HUES64 (cell line): ENCODE measurements at regions not wholly inside any gene's neighbourhood (a gene's known extent, or its start where the extent isn't known, plus 50 kb on each side); places are given as distances from the start of the nearest gene placed in this dataset.

Source experiments
- H3K27ac ChIP-seq: 2 replicates; pipeline ENCODE4 v1.7.0; 2013; ENCODE audit warnings: low read depth, low read length, inconsistent platforms
- H3K27me3 ChIP-seq: 2 replicates; pipeline ENCODE4 v1.6.1; 2013; ENCODE audit warnings: mild to moderate bottlenecking, low read length; ENCODE audit not compliant: insufficient read depth
- H3K36me3 ChIP-seq: 2 replicates; pipeline ENCODE4 v1.6.1; 2013; ENCODE audit warnings: mild to moderate bottlenecking, low read length; ENCODE audit not compliant: insufficient read depth
- H3K4me1 ChIP-seq: 2 replicates; pipeline ENCODE4 v1.6.1; 2013; ENCODE audit warnings: mild to moderate bottlenecking, low read length, moderate library complexity; ENCODE audit not compliant: insufficient read depth
- H3K4me3 ChIP-seq: 2 replicates; pipeline ENCODE4 v1.5.1; 2013; ENCODE audit warnings: mild to moderate bottlenecking, low read length, moderate library complexity
- H3K9ac ChIP-seq: 2 replicates; pipeline ENCODE4 v1.6.1; 2013; ENCODE audit warnings: mild to moderate bottlenecking, low read depth, low read length
- H3K9me3 ChIP-seq: 2 replicates; pipeline ENCODE4 v1.6.1; 2013; ENCODE audit warnings: low read depth, low read length; ENCODE audit not compliant: insufficient read depth
- WGBS: fragments of 150-250, 120-280 bp; methylation state at CpG from one replicate; pipeline ENCODE4 v1.1.7; 2013; ENCODE audit warnings: missing lambda C conversion rate; 5-methylcytosine and 5-hydroxymethylcytosine counted together

DNA sequence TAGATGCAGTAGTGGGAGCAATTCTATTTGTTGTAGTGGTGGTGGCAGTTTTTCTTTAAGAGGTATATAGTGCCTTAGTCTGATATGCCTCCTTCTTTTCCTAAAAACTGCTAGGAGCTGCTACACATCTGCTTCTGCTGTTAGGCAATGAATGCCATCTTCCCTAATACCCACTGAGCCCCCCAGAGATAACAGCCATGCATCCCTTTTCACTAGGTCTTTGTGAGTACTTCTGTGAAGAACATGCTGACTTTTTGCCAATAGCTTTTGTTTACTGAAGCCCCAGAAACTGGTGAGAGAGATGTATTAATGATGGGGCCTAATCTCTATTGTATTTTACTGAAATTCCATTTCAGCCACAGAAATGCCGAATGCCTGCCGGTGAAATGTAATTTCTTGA is 92.6 kb upstream of the CHL1 start:
- Histone ChIP-seq H3K27me3 (no peaks in the 10 kb centered on the region), H3K36me3 (no peaks in the 10 kb centered on the region), H3K9ac (no peak overlapping the region), H3K9me3 (peaks cover 73% of the 10 kb centered on the region), H3K27ac (no peak overlapping the region), H3K4me1 (peaks cover 9% of the 10 kb centered on the region; the same call in 1 of the 2 replicates), H3K4me3 (no peak overlapping the region)
- WGBS: 94% methylated on average over 2 of the region's 2 CpGs

DNA sequence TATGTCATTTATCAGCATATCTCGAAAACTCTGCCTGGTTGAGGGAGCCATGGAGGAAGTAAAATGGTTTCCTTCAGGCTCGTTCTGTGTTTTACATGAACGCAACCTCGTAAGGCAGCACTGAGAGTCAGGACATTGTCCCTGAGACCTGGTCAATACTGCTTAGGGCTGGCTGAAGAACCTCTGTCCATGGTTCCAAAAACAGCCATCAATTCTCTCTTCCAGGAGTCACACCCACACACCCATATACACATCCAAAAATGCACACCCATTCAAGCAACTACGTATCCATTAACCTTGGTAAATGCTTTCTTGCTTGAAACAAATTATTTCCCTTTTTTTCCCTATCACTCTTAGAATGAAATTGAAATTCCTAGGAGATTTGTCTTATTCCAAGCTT is 91.0 kb upstream of the CHL1 start:
- H3K27ac ChIP-seq: no peak overlapping the region
- no peak overlapping the region for H3K4me3 ChIP-seq
- WGBS: 63% methylated on average over 5 of the region's 5 CpGs
- peaks cover 8% of the 10 kb centered on the region; the same call in 1 of the 2 replicates for H3K4me1 ChIP-seq
- H3K9me3 ChIP-seq: peaks cover 72% of the 10 kb centered on the region
- H3K36me3 ChIP-seq: no peaks in the 10 kb centered on the region
- no peak overlapping the region for H3K9ac ChIP-seq
- H3K27me3 ChIP-seq: no peaks in the 10 kb centered on the region

DNA sequence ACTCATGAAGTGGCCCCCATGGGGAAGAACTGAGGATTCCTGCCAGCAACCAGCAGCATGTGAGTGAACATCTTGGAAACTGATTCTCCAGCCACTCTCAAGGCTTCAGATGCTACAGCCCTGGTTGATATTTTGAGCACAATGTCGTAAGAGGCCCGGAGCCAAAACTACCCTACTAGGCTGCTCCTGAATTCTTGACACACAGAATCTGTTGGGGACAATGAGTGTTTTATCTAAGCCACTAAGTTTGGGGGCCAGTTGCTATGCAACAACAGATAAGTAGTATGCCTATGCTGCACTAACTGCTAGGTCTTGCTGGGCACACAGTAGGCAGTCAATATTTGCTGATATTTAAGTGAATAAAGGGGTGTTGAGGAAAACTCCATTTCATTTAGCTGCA is 89.9 kb upstream of the CHL1 start:
- Histone ChIP-seq H3K9me3 (peaks cover 72% of the 10 kb centered on the region), H3K36me3 (no peaks in the 10 kb centered on the region), H3K9ac (no peak overlapping the region), H3K27ac (no peak overlapping the region), H3K4me3 (no peak overlapping the region), H3K4me1 (peaks cover 6% of the 10 kb centered on the region; the same call in 1 of the 2 replicates), H3K27me3 (no peaks in the 10 kb centered on the region)
- WGBS: 89% methylated on average over 2 of the region's 2 CpGs

DNA sequence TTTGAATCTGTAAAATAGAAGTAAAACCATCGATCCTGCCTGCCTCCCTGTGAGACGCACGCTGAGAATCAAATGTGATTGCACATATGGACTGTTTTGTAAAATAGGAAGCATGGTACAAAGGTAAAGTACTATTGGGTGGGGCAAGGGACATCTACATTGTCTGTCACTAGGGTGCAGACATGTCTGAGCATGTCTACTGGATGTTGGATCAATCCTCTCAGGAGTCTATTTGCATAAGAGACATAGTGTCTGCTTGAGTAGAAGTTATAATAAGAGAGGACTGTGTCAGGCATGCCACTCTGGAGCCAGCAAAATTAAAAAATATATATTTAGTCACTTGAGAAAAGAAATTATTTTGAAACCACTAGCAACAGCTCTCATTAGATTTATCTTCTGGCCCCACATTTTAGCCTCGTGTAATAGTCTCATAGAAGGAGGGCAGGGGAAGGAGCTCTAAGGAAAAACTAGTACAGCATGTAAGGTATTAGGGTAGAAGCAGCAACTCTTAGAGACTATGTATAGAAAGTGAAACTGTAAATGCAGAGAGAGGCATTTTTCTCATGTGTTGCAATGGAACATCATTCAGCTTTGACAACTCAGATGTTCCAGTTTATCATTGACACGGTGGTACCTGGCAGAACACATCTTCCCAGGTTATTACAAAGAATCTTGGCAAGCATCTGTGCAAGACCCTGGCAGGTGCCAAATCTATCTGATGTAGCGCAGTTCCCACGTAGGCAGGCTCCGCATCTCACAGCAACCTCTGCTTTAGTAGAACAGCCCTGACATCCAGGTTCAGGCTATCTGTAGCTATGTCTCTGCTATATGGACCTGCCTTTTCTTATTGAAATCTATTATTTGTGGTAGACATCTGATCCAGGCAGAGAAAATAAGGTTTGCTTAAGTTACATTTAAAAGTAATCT is 85.2 kb upstream of the CHL1 start:
- peaks cover 57% of the 10 kb centered on the region for H3K9me3 ChIP-seq
- no peaks in the 10 kb centered on the region for H3K27me3 ChIP-seq
- H3K9ac ChIP-seq: no peak overlapping the region
- no peak overlapping the region for H3K27ac ChIP-seq
- H3K36me3 ChIP-seq: no peaks in the 10 kb centered on the region
- 89% methylated on average over 8 of the region's 8 CpGs for WGBS
- H3K4me1 ChIP-seq: no peaks in the 10 kb centered on the region; the same call in 1 of the 2 replicates
- H3K4me3 ChIP-seq: no peak overlapping the region

DNA sequence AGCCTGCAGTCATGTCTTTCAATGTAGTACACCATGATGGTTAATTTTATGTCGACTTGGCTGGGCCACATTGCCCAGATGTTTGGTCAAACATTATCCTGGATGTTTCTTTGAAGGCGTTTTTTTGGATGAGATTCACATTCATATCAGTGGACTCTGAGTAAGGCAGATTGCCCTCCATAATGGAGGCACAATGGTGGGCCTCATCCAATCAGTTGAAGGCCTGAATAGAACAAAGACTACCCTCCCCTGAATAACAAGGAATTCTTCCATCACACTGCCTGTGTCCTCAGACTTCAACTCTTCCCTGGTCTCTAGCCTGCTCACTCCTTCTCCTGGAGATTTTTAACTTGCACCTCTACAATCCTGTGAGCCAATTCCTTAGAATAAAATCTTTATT is 83.8 kb upstream of the CHL1 start:
- Histone ChIP-seq H3K36me3 (no peaks in the 10 kb centered on the region), H3K9ac (no peak overlapping the region), H3K9me3 (peaks cover 62% of the 10 kb centered on the region), H3K4me1 (no peaks in the 10 kb centered on the region; the same call in 1 of the 2 replicates), H3K27me3 (no peaks in the 10 kb centered on the region), H3K4me3 (no peak overlapping the region), H3K27ac (no peak overlapping the region)
- WGBS: 44% methylated on average over 2 of the region's 2 CpGs

DNA sequence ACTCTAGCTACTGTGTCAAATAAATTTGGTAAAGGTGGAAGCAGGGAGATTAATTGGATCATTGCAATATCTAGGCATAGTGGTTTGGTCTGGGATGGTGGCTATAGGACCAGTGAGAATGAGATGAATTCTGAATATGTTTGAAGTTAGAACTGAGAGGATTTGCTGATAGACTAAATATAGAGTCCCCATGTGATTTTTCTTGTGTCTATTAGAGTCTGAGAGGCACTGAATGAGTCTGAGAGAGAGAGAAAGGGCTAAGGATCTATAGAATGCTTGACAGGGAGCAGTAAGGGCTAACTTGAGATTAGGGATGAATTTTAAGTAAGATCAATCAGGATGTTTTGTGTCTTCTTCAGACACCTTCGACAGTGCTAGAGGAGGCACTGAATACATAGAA is 77.9 kb upstream of the CHL1 start:
- no peaks in the 10 kb centered on the region for H3K27me3 ChIP-seq
- WGBS: 34% methylated on average over 1 of the region's 1 CpG

DNA sequence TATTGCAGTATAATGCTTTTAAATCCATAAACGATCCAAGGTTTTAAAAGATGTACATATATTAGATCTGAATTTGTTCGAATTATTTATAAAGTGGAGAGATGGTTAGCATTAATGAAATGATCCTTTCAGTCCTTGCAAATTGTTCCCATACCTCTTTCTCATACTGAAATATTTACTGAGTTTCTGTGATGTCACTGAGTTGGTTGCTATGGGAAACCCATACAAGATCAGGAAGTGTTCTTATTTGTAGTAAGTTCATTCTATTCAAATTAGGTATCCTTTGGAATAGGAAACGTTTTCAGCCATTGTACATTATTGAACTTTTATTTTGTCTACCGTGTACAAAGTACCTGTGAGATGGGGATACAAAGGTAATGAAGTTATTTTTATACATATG is 73.2 kb upstream of the CHL1 start:
- H3K9me3 ChIP-seq: peaks cover 68% of the 10 kb centered on the region
- WGBS: 30% methylated on average over 2 of the region's 4 CpGs
- H3K36me3 ChIP-seq: no peaks in the 10 kb centered on the region

More for the DNA sequence above, 77.9 kb upstream of the CHL1 start:
- no peak overlapping the region for H3K9ac ChIP-seq
- no peaks in the 10 kb centered on the region for H3K4me1 ChIP-seq
- H3K4me3 ChIP-seq: no peak overlapping the region
- H3K36me3 ChIP-seq: no peaks in the 10 kb centered on the region
- H3K27ac ChIP-seq: no peak overlapping the region
- peaks cover 65% of the 10 kb centered on the region for H3K9me3 ChIP-seq

DNA sequence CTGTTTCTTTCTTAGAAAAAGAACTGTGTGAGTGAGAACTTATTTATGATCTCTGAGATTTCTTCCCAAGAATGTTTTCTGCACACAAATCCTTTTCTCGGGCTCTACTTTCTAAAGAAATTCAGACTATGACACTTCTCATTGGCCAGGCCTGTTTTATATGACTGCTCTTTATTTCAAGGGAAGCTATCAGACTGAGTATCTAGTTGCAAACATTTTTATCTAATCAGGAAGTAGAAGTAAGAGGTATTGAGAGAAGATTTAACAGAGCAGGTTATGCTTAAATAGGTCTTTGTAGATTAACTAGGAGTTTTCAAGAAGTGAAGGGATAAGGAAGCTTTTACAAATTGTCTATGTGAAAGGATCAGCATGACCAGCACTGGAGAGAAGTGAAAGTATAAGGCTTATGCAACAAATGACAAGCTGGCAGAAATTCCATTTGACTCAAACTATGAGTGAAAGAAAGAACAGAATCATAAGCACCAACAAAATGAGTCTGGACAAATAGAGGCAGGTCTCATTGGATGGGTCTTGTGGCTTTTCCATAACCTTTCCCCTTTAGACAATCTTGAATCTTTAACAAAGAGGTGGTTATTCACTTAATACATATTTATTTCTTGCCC is 71.9 kb upstream of the CHL1 start:
- Histone ChIP-seq H3K4me3 (no peak overlapping the region), H3K27ac (no peak overlapping the region), H3K36me3 (no peaks in the 10 kb centered on the region), H3K27me3 (no peaks in the 10 kb centered on the region), H3K9me3 (peaks cover 67% of the 10 kb centered on the region), H3K4me1 (no peaks in the 10 kb centered on the region), H3K9ac (no peak overlapping the region)
- WGBS: 82% methylated on average over 1 of the region's 1 CpG

More for the DNA sequence above, 73.2 kb upstream of the CHL1 start:
- H3K4me3 ChIP-seq: no peak overlapping the region
- no peak overlapping the region for H3K9ac ChIP-seq
- H3K4me1 ChIP-seq: no peaks in the 10 kb centered on the region
- H3K27me3 ChIP-seq: no peaks in the 10 kb centered on the region
- no peak overlapping the region for H3K27ac ChIP-seq

DNA sequence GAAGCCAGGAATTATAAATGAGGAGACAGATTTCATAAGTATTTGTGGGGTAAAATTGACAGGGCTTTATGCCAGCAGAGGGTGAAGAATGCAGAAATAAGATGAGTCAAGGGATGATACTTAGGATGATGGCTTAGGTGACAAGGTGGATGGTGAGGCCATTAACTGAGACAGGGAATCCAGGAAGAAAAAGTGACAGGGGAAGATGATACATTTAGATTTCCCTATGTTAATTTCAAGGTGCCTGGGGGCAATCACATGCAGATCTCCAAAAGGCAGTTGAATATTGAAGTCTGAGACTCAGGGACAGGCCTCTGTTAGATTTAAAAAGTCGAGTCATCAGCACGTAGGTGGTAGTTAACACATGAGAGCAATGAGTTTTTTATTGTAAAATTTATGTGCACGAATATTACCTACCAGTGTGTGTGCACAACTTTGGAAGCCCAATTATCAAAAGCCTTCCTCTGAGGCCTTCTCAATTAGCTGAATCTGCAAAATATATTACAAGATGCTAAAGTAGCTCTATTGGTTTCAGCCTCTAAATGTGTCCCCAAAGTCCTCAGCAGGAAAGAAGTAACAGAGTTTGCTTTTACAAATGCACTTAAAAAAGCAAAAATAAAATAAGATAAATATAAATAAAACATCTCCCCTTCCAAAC is 67.9 kb upstream of the CHL1 start:
- no peak overlapping the region for H3K27ac ChIP-seq
- H3K9ac ChIP-seq: no peak overlapping the region
- no peaks in the 10 kb centered on the region for H3K36me3 ChIP-seq
- no peak overlapping the region for H3K4me3 ChIP-seq
- H3K4me1 ChIP-seq: no peaks in the 10 kb centered on the region
- 61% methylated on average over 2 of the region's 3 CpGs for WGBS
- H3K9me3 ChIP-seq: peaks cover 66% of the 10 kb centered on the region
- no peaks in the 10 kb centered on the region for H3K27me3 ChIP-seq

DNA sequence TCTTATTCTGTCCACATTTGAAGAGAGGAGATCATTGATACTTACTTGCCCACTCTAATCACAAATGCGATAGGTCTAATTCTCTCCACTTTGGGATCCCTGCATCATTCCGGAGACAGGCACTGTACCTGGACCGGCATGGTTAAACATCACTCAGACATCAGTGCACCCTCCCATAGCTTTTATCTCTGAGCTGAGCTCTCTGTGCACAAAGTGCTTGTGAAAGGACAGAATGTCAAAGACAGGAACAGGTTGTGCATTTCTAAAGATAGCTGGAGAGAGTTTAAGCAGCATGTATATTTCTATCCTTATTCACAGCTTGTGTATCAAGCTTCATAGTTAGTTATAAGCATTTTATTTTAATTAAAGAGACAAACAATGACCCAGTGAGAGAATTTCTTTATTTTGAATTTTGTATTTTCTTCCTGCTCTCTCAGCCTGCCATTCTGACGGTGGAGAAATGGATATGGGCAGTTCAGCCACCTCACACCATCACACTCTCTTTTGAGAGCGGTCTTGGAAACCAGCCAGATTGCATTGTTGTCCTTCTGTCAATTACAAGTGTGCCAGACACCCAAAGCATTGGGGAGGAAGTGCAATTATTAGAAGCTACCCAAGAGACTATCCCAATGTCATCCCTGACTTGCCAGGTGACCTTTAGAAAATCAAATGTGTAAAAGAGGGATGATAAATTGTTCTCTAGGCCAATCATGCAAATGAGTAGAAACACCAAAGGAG is 65.2 kb upstream of the CHL1 start:
- WGBS: 62% methylated on average over 5 of the region's 5 CpGs
- no peak overlapping the region for H3K4me3 ChIP-seq
- H3K27me3 ChIP-seq: no peaks in the 10 kb centered on the region
- no peak overlapping the region for H3K27ac ChIP-seq
- no peaks in the 10 kb centered on the region for H3K4me1 ChIP-seq
- no peak overlapping the region for H3K9ac ChIP-seq
- H3K9me3 ChIP-seq: peaks cover 56% of the 10 kb centered on the region
- no peaks in the 10 kb centered on the region for H3K36me3 ChIP-seq
